Heart left ventricle (tissue), 13 donors: ENCODE measurements at regions not wholly inside any gene's neighbourhood (a gene's known extent, or its start where the extent isn't known, plus 50 kb on each side); places are given as distances from the start of the nearest gene placed in this dataset.

Source experiments
- CTCF ChIP-seq, 12 donors: fragments of 200-600 bp; sonication (generic) in 4 of 12; IDR thresholded peaks; one replicate each; pipeline versions ENCODE4 v1.5.0 to v1.8.0; 2018 to 2022; ENCODE audit warnings: antibody characterized with exemption in 12 of 12, mild to moderate bottlenecking in 5 of 12
- POLR2A ChIP-seq, 2 donors: fragments of 450-650 bp; IDR thresholded peaks; one replicate each; pipeline ENCODE4 v1.6.1; 2017; ENCODE audit warnings: antibody characterized with exemption in 2 of 2, mild to moderate bottlenecking in 2 of 2, moderate library complexity in 2 of 2
- donor health status: ischemic (EF 13 %, LVEDD 7.1; RV severe dilation, severe dysfunction).
- donor health status: DM: no; HTN: yes; CAD: no.
- donor health status: DM: no; HTN: no; CAD: no.
- donor health status: ischemic (EF 25% LVEDD 6.9; RV normal size, moderate dysfunction).
- donor health status: ischemic (EF 25% LVEDD 5.7; RV mildly dilated, moderate dysfunction).
- donor health status: ischemic (EF 35%, LVEDD 5.7; RV mildly dilated, moderate dysfunction).
- donor health status: nonischemic (EF 11% LVEDD 7.7; RV severe dilation, severe dysfunction).
- donor health status: DM: yes; HTN: yes; CAD: no.
- donor health status: PGD.
- donor health status: ischemic (EF 29% LVEDD 5.4; RV normal size, mild dysfunction).
- donor health status: nonischemic (EF 23%, LVEDD 6.1; RV moderate dilation, normal function).

- TF ChIP-seq CTCF (IDR thresholded peaks at IDR 0.05), result no peak
- TF ChIP-seq POLR2A (IDR thresholded peaks at IDR 0.05), result no peak
These were observed 155.5 kb upstream of the MLN start for GRCh38 chr6:33959329-33959651.
